ENCODE measurements at regions not wholly inside any gene's neighbourhood (a gene's known extent, or its start where the extent isn't known, plus 50 kb on each side); places are given as distances from the start of the nearest gene placed in this dataset.
"Not testable (repeated sequence)": the region's sequence is repeated elsewhere in the genome, so short reads cannot be mapped to it uniquely, and the experiment has no call there.

DNA sequence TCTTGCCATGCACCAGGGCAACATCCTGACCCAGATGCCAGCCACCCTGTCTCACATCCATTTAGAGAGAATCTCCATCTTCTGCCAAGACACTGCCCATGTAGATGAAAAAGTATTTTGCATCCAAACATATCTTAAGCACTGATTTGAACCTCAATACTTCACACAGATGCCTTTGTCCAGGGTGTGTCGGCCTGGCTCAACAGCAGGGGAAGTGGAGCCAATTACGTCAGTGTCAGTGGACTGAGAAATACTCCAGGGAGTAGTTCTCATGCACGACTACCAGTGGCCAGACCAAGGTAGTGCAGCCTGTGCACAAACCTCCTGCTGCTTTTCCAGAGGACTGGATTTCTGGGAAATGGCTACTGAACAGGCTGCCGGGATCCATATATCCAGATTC lies 4840.7 kb upstream of the OR11H1 start:
- TF ChIP-seq, protein P1, sequence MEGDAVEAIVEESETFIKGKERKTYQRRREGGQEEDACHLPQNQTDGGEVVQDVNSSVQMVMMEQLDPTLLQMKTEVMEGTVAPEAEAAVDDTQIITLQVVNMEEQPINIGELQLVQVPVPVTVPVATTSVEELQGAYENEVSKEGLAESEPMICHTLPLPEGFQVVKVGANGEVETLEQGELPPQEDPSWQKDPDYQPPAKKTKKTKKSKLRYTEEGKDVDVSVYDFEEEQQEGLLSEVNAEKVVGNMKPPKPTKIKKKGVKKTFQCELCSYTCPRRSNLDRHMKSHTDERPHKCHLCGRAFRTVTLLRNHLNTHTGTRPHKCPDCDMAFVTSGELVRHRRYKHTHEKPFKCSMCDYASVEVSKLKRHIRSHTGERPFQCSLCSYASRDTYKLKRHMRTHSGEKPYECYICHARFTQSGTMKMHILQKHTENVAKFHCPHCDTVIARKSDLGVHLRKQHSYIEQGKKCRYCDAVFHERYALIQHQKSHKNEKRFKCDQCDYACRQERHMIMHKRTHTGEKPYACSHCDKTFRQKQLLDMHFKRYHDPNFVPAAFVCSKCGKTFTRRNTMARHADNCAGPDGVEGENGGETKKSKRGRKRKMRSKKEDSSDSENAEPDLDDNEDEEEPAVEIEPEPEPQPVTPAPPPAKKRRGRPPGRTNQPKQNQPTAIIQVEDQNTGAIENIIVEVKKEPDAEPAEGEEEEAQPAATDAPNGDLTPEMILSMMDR (conservative IDR thresholded peaks at IDR 0.05; ENCODE audit: low read depth, low read length) = not testable (repeated sequence)
- not testable (repeated sequence) for TF ChIP-seq EZH2 (IDR thresholded peaks at IDR 0.05; ENCODE audit: low read length, unreplicated experiment)
